ENCODE measurements at regions not wholly inside any gene's neighbourhood (a gene's known extent, or its start where the extent isn't known, plus 50 kb on each side); places are given as distances from the start of the nearest gene placed in this dataset.
"Not testable (repeated sequence)": the region's sequence is repeated elsewhere in the genome, so short reads cannot be mapped to it uniquely, and the experiment has no call there.

DNA sequence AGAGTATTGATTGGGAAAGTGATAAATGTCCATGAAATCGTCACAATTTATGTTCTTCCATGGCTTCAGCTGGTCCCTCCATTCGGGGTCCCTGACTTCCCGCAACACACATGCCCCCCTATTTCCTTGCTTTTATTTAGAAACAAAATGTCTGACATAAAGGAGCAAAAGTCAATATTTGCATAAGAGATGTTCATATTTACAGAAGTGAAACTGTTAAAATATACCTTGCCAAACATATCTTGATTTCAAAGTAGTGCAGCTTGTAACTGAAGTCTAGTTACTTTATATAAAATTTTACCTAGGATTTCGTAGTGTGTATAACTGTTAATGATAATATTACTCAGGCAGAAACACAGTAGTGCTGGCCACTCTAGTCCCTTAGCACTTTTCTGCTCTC lies 548.9 kb upstream of the ADGRB3 start:
- no peak overlapping the region for H3K27ac ChIP-seq
- POLR2A ChIA-PET, result no interaction called here
- TF ChIP-seq KDM1A (IDR thresholded peaks at IDR 0.05; ENCODE audit: low read depth) (no peak), HOXB13 (CRISPR knock-in tag; IDR thresholded peaks at IDR 0.05; ENCODE audit: low read depth) (no peak)
- H3K4me3 ChIP-seq, result no peak overlapping the region
- DNase-seq (ENCODE audit: low read depth in 1 of 2, low spot score in 1 of 2) (no peak), FAIRE-seq (no peak), ATAC-seq (no peak)
- no peak overlapping the region for H3K4me2 ChIP-seq
- CTCF ChIA-PET, result no interaction called here
- 7% methylated on average over 4 of the region's 4 CpGs for WGBS (ENCODE audit: missing lambda C conversion rate)
- no peaks in the 10 kb centered on the region for H3K9me3 ChIP-seq
- H3K4me1 ChIP-seq, result no peaks in the 10 kb centered on the region

GRCh38 chr6:68085599-68085998 lies 549.5 kb upstream of the ADGRB3 start:
- H3K4me2 ChIP-seq; H3K9me3 ChIP-seq; FAIRE-seq; ATAC-seq; CTCF ChIA-PET; H3K27ac ChIP-seq; POLR2A ChIA-PET; DNase-seq (ENCODE audit: low read depth in 1 of 2, low spot score in 1 of 2); H3K4me1 ChIP-seq; H3K4me3 ChIP-seq: not testable (repeated sequence)
- WGBS (ENCODE audit: missing lambda C conversion rate), result 77% methylated on average over 4 of the region's 4 CpGs

DNA sequence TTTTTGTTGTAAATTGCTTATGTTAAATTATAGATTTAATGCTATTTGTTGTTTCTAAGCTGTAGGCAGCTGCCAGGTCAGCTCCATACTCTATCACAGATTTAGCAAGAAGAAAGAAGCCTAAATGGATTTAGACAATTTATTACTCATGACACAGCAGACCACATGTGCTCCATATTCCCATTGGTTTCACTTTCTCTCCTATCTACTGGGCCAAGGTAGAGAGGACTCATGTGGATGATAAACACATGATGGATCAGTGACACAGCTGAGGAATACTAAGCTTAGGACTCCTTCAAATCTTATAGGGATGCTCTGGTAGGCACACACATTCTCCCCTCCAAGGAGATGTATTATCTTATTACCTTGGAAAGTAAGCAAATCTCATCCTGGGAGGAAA lies 553.0 kb upstream of the ADGRB3 start:
- FAIRE-seq (no peak), DNase-seq (ENCODE audit: low read depth in 1 of 2, low spot score in 1 of 2) (no peak), ATAC-seq (no peak)
- no peaks in the 10 kb centered on the region for H3K4me1 ChIP-seq
- H3K4me3 ChIP-seq, result no peak overlapping the region
- H3K4me2 ChIP-seq, result no peak overlapping the region
- POLR2A ChIA-PET, result no interaction called here
- CTCF ChIA-PET, result no interaction called here
- no peaks in the 10 kb centered on the region for H3K9me3 ChIP-seq
- H3K27ac ChIP-seq, result no peak overlapping the region
- TF ChIP-seq ESRRA (IDR thresholded peaks at IDR 0.05; ENCODE audit: borderline replicate concordance, low read length), result no peak
- TF ChIP-seq, protein P1, sequence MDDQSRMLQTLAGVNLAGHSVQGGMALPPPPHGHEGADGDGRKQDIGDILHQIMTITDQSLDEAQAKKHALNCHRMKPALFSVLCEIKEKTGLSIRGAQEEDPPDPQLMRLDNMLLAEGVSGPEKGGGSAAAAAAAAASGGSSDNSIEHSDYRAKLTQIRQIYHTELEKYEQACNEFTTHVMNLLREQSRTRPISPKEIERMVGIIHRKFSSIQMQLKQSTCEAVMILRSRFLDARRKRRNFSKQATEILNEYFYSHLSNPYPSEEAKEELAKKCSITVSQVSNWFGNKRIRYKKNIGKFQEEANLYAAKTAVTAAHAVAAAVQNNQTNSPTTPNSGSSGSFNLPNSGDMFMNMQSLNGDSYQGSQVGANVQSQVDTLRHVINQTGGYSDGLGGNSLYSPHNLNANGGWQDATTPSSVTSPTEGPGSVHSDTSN (IDR thresholded peaks at IDR 0.05), result no peak
- no peak for TF ChIP-seq KDM5A (IDR thresholded peaks at IDR 0.05)

DNA sequence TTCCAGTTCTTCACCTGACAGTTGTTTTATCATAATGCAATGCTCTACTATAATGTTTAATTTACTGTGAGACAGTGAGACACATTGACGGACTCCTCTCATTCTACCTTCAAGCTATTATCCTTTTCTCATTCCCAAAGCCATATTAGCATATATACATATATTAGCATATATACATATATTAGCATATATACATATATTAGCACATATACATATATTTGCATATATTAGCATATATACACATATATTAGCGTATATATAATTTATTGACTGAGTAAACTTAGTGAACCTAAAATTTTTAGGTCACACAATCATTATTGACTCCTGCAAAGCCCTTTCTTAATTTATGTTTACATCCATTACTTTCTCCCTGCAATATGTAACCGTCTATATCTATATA lies 555.0 kb upstream of the ADGRB3 start:
- no peak for FAIRE-seq
- TF ChIP-seq NPAS2 (CRISPR knock-in tag; IDR thresholded peaks at IDR 0.05; ENCODE audit: borderline replicate concordance) (no peak), POLR2A (IDR thresholded peaks at IDR 0.05; ENCODE audit: low read length) (no peak), CHD4 (IDR thresholded peaks at IDR 0.05; ENCODE audit: borderline replicate concordance) (no peak), POLR2AphosphoS2 (conservative IDR thresholded peaks at IDR 0.05; ENCODE audit: low read length) (no peak), CBX2 (IDR thresholded peaks at IDR 0.05; ENCODE audit: borderline replicate concordance, low read depth) (no peak), FOSL2 (IDR thresholded peaks at IDR 0.05) (no peak), FOSL2 (CRISPR knock-in tag; IDR thresholded peaks at IDR 0.05) (no peak), HOXB5 (CRISPR knock-in tag; IDR thresholded peaks at IDR 0.05) (no peak), NFE2L2 (conservative IDR thresholded peaks at IDR 0.05; ENCODE audit: low read length) (no peak), ZSCAN20 (CRISPR knock-in tag; IDR thresholded peaks at IDR 0.05) (no peak), RARB (CRISPR knock-in tag; IDR thresholded peaks at IDR 0.05) (no peak), HOXA7 (CRISPR knock-in tag; IDR thresholded peaks at IDR 0.05) (no peak)
- TF ChIP-seq, protein P2, sequence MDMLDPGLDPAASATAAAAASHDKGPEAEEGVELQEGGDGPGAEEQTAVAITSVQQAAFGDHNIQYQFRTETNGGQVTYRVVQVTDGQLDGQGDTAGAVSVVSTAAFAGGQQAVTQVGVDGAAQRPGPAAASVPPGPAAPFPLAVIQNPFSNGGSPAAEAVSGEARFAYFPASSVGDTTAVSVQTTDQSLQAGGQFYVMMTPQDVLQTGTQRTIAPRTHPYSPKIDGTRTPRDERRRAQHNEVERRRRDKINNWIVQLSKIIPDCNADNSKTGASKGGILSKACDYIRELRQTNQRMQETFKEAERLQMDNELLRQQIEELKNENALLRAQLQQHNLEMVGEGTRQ (IDR thresholded peaks at IDR 0.05), result no peak
- TF ChIP-seq, protein P3, sequence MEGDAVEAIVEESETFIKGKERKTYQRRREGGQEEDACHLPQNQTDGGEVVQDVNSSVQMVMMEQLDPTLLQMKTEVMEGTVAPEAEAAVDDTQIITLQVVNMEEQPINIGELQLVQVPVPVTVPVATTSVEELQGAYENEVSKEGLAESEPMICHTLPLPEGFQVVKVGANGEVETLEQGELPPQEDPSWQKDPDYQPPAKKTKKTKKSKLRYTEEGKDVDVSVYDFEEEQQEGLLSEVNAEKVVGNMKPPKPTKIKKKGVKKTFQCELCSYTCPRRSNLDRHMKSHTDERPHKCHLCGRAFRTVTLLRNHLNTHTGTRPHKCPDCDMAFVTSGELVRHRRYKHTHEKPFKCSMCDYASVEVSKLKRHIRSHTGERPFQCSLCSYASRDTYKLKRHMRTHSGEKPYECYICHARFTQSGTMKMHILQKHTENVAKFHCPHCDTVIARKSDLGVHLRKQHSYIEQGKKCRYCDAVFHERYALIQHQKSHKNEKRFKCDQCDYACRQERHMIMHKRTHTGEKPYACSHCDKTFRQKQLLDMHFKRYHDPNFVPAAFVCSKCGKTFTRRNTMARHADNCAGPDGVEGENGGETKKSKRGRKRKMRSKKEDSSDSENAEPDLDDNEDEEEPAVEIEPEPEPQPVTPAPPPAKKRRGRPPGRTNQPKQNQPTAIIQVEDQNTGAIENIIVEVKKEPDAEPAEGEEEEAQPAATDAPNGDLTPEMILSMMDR (IDR thresholded peaks at IDR 0.05), result no peak
- TF ChIP-seq, protein P4, sequence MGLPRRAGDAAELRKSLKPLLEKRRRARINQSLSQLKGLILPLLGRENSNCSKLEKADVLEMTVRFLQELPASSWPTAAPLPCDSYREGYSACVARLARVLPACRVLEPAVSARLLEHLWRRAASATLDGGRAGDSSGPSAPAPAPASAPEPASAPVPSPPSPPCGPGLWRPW (IDR thresholded peaks at IDR 0.05), result no peak
- TF ChIP-seq, protein P5, sequence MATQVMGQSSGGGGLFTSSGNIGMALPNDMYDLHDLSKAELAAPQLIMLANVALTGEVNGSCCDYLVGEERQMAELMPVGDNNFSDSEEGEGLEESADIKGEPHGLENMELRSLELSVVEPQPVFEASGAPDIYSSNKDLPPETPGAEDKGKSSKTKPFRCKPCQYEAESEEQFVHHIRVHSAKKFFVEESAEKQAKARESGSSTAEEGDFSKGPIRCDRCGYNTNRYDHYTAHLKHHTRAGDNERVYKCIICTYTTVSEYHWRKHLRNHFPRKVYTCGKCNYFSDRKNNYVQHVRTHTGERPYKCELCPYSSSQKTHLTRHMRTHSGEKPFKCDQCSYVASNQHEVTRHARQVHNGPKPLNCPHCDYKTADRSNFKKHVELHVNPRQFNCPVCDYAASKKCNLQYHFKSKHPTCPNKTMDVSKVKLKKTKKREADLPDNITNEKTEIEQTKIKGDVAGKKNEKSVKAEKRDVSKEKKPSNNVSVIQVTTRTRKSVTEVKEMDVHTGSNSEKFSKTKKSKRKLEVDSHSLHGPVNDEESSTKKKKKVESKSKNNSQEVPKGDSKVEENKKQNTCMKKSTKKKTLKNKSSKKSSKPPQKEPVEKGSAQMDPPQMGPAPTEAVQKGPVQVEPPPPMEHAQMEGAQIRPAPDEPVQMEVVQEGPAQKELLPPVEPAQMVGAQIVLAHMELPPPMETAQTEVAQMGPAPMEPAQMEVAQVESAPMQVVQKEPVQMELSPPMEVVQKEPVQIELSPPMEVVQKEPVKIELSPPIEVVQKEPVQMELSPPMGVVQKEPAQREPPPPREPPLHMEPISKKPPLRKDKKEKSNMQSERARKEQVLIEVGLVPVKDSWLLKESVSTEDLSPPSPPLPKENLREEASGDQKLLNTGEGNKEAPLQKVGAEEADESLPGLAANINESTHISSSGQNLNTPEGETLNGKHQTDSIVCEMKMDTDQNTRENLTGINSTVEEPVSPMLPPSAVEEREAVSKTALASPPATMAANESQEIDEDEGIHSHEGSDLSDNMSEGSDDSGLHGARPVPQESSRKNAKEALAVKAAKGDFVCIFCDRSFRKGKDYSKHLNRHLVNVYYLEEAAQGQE (IDR thresholded peaks at IDR 0.05), result no peak
- TF ChIP-seq, protein P6, sequence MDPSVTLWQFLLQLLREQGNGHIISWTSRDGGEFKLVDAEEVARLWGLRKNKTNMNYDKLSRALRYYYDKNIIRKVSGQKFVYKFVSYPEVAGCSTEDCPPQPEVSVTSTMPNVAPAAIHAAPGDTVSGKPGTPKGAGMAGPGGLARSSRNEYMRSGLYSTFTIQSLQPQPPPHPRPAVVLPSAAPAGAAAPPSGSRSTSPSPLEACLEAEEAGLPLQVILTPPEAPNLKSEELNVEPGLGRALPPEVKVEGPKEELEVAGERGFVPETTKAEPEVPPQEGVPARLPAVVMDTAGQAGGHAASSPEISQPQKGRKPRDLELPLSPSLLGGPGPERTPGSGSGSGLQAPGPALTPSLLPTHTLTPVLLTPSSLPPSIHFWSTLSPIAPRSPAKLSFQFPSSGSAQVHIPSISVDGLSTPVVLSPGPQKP (IDR thresholded peaks at IDR 0.05; ENCODE audit: low read depth, low read length), result no peak
- 41% methylated on average over 3 of the region's 3 CpGs for WGBS (ENCODE audit: missing lambda C conversion rate)
- ChIA-PET CTCF (no interaction called here), POLR2A (no interaction called here)
- H3K9me3 ChIP-seq, result no peaks in the 10 kb centered on the region
- no peak for ATAC-seq
- no peak overlapping the region for H3K27ac ChIP-seq
- no peak for DNase-seq (ENCODE audit: low read depth in 1 of 2, low spot score in 1 of 2)
- no peak overlapping the region for H3K4me2 ChIP-seq
- H3K4me1 ChIP-seq, result no peaks in the 10 kb centered on the region
- no peak overlapping the region for H3K4me3 ChIP-seq

Data from A549 (cell line).